Loucy (cell line): ENCODE measurements at regions not wholly inside any gene's neighbourhood (a gene's known extent, or its start where the extent isn't known, plus 50 kb on each side); places are given as distances from the start of the nearest gene placed in this dataset.
A peak's percentile ranks its signal among the peaks of the same experiment; 100 is the strongest.

Experiments used
- H2AFZ ChIP-seq: fragments of 200-600 bp; sonication (generic); 2 replicates; pipeline ENCODE4 v1.6.0; 2016; ENCODE audit warnings: antibody characterized with exemption, mild to moderate bottlenecking, low read length, moderate library complexity
- H3F3A ChIP-seq: fragments of 200-600 bp; 2 replicates; pipeline ENCODE4 v1.6.0; 2016; ENCODE audit warnings: antibody characterized with exemption, low read depth, mild to moderate bottlenecking
- H3K27me3 ChIP-seq: fragments of 200-600 bp; sonication (generic); 2 replicates; pipeline ENCODE4 v1.6.1; 2014; ENCODE audit warnings: low read length, mild to moderate bottlenecking; ENCODE audit not compliant: insufficient read depth, poor library complexity, severe bottlenecking
- H3K36me3 ChIP-seq: fragments of 200-600 bp; sonication (generic); 2 replicates; pipeline ENCODE4 v1.6.1; 2016; ENCODE audit warnings: low read length; ENCODE audit not compliant: insufficient read depth
- H3K4me1 ChIP-seq: fragments of 200-600 bp; sonication (generic); 2 replicates; pipeline ENCODE4 v1.5.1; 2014; ENCODE audit warnings: low read length, mild to moderate bottlenecking; ENCODE audit not compliant: insufficient read depth, poor library complexity, severe bottlenecking
- H3K4me2 ChIP-seq: fragments of 200-600 bp; sonication (generic); 2 replicates; pipeline ENCODE4 v1.6.0; 2014; ENCODE audit warnings: antibody characterized with exemption, low read length, low read depth, mild to moderate bottlenecking; ENCODE audit not compliant: poor library complexity, severe bottlenecking
- H3K4me3 ChIP-seq: fragments of 200-600 bp; sonication (generic); 2 replicates; pipeline ENCODE4 v1.5.1; 2014; ENCODE audit warnings: low read length, mild to moderate bottlenecking, mixed read lengths; ENCODE audit not compliant: poor library complexity, severe bottlenecking
- H3K79me2 ChIP-seq: fragments of 200-600 bp; sonication (generic); 2 replicates; pipeline ENCODE4 v1.6.1; 2014; ENCODE audit warnings: low read length; ENCODE audit not compliant: insufficient read depth
- H3K9ac ChIP-seq: fragments of 200-600 bp; sonication (generic); 2 replicates; pipeline ENCODE4 v1.6.0; 2014; ENCODE audit warnings: mild to moderate bottlenecking, low read depth, low read length, moderate library complexity; ENCODE audit not compliant: poor library complexity, severe bottlenecking
- H3K9me2 ChIP-seq: fragments of 200-600 bp; sonication (generic); replicated peaks from 2 replicates; pipeline ENCODE4 v1.6.1; 2016; ENCODE audit warnings: low read depth, low read length, mixed read lengths
- H3K9me3 ChIP-seq: fragments of 200-600 bp; sonication (generic); 2 replicates; pipeline ENCODE4 v1.6.1; 2014; ENCODE audit warnings: mild to moderate bottlenecking, antibody characterized with exemption, low read length, low read depth; ENCODE audit not compliant: insufficient read depth
- H4K20me1 ChIP-seq: fragments of 200-600 bp; sonication (generic); 2 replicates; pipeline ENCODE4 v1.6.0; 2014; ENCODE audit warnings: antibody characterized with exemption, low read length, mild to moderate bottlenecking; ENCODE audit not compliant: insufficient read depth, poor library complexity, severe bottlenecking
- EZH2phosphoT487 ChIP-seq: fragments of 200-600 bp; IDR thresholded peaks from 2 replicates; pipeline ENCODE4 v1.6.1; 2018; ENCODE audit warnings: antibody characterized with exemption, mild to moderate bottlenecking, moderate library complexity, borderline replicate concordance
- TF ChIP-seq, protein P1 (sequence below): fragments of 200-600 bp; sonication (generic); conservative IDR thresholded peaks from 2 replicates; pipeline ENCODE4 v1.5.1; 2014; ENCODE audit warnings: mild to moderate bottlenecking, antibody characterized with exemption, low read length

GRCh38 chr21:31609081-31609480, 50.4 kb upstream of the SOD1 start:
- H3F3A ChIP-seq: no peaks in the 10 kb centered on the region
- H3K36me3 ChIP-seq: no peaks in the 10 kb centered on the region
- no peak overlapping the region for H2AFZ ChIP-seq
- no peaks in the 10 kb centered on the region for H4K20me1 ChIP-seq
- H3K79me2 ChIP-seq: no peaks in the 10 kb centered on the region
- no peak overlapping the region for H3K4me3 ChIP-seq
- TF ChIP-seq EZH2phosphoT487: no peak
- TF ChIP-seq, protein P1, sequence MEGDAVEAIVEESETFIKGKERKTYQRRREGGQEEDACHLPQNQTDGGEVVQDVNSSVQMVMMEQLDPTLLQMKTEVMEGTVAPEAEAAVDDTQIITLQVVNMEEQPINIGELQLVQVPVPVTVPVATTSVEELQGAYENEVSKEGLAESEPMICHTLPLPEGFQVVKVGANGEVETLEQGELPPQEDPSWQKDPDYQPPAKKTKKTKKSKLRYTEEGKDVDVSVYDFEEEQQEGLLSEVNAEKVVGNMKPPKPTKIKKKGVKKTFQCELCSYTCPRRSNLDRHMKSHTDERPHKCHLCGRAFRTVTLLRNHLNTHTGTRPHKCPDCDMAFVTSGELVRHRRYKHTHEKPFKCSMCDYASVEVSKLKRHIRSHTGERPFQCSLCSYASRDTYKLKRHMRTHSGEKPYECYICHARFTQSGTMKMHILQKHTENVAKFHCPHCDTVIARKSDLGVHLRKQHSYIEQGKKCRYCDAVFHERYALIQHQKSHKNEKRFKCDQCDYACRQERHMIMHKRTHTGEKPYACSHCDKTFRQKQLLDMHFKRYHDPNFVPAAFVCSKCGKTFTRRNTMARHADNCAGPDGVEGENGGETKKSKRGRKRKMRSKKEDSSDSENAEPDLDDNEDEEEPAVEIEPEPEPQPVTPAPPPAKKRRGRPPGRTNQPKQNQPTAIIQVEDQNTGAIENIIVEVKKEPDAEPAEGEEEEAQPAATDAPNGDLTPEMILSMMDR: peak; percentile 16; the same call in 1 of the 2 replicates
- no peaks in the 10 kb centered on the region for H3K27me3 ChIP-seq
- H3K4me1 ChIP-seq: no peaks in the 10 kb centered on the region
- H3K9ac ChIP-seq: no peak overlapping the region
- no peaks in the 10 kb centered on the region for H3K9me2 ChIP-seq
- no peak overlapping the region for H3K4me2 ChIP-seq
- no peaks in the 10 kb centered on the region; the same call in 1 of the 2 replicates for H3K9me3 ChIP-seq

- Histone ChIP-seq H2AFZ (no peak overlapping the region), H3K9ac (no peak overlapping the region), H3K79me2 (no peaks in the 10 kb centered on the region), H3K9me2 (no peaks in the 10 kb centered on the region), H3K4me1 (no peaks in the 10 kb centered on the region), H3K4me3 (no peak overlapping the region), H3K36me3 (no peaks in the 10 kb centered on the region), H4K20me1 (no peaks in the 10 kb centered on the region), H3K4me2 (no peak overlapping the region), H3F3A (no peaks in the 10 kb centered on the region), H3K27me3 (no peaks in the 10 kb centered on the region), H3K9me3 (no peaks in the 10 kb centered on the region; the same call in 1 of the 2 replicates)
- TF ChIP-seq EZH2phosphoT487: no peak
- TF ChIP-seq, protein P1: no peak
Measured at GRCh38 chr21:31607791-31608190, 51.7 kb upstream of the SOD1 start.

DNA sequence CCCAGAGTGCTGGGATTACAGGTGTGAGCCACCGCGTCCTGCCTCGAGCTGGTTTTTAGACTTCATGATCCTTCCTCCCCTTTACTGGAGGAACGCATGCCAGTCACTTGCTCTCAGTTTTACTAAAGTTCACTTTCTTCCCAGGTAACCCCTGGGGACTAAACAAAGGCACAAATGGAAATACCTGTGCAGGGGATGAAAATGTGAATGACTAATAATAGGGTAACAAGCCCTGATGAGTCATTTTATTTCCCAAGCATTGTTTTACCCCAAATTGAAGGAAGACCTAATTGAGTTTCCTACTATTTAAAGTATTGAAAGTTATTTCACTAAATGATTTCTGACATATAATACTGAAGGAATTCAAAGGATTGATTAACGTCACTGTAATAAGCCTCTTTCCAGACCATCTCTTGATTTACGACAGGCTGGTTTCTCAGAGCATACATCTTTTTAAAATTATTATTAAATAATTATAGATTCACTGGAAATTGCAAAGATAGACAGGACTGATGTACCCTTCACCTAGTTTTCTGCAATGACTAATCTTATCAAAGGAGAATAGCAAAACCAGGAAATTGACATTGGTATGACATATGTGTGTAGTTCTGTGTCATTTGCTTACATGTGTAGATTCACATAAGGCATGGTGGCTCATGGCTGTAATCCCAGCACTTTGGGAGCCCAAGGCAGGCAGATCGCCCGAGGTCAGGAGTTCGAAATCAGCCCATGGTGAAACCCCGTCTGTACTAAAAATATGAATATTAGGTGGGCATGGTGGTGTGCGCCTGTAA, 53.2 kb upstream of the SOD1 start:
- Histone ChIP-seq H3K27me3 (no peaks in the 10 kb centered on the region), H3K4me2 (no peak overlapping the region), H4K20me1 (no peaks in the 10 kb centered on the region), H3K9ac (no peak overlapping the region), H3K4me3 (no peak overlapping the region), H3K9me3 (no peaks in the 10 kb centered on the region; the same call in 1 of the 2 replicates), H3K79me2 (no peaks in the 10 kb centered on the region), H3K4me1 (no peaks in the 10 kb centered on the region), H3K36me3 (no peaks in the 10 kb centered on the region), H2AFZ (no peak overlapping the region), H3F3A (no peaks in the 10 kb centered on the region), H3K9me2 (no peaks in the 10 kb centered on the region)
- TF ChIP-seq EZH2phosphoT487: no peak
